ENCODE measurements at regions not wholly inside any gene's neighbourhood (a gene's known extent, or its start where the extent isn't known, plus 50 kb on each side); places are given as distances from the start of the nearest gene placed in this dataset.

GRCh38 chr10:44069573-44069972 lies 315.3 kb downstream of the CXCL12 start:
- Mint-ChIP-seq H3K4me1 (no peaks in the 10 kb centered on the region), H3K9me3 (ENCODE audit: low read depth) (no peaks in the 10 kb centered on the region), H3K27ac (no peak overlapping the region), H3K27me3 (no peaks in the 10 kb centered on the region), H3K4me3 (no peak overlapping the region), H3K36me3 (no peaks in the 10 kb centered on the region)
- CTCF ChIA-PET, result no interaction called here
- ATAC-seq (no peak), DNase-seq (no peak)

GRCh38 chr10:44068716-44069482 lies 316.0 kb downstream of the CXCL12 start:
- H3K9me3 Mint-ChIP-seq (ENCODE audit: low read depth), result no peaks in the 10 kb centered on the region
- H3K27ac Mint-ChIP-seq, result no peak overlapping the region
- no peaks in the 10 kb centered on the region for H3K36me3 Mint-ChIP-seq
- no peaks in the 10 kb centered on the region for H3K4me1 Mint-ChIP-seq
- H3K4me3 Mint-ChIP-seq, result no peak overlapping the region
- CTCF ChIA-PET, result no interaction called here
- DNase-seq (no peak), ATAC-seq (no peak)
- no peaks in the 10 kb centered on the region for H3K27me3 Mint-ChIP-seq

- DNase-seq, result no peak
- no peaks in the 10 kb centered on the region for H3K27me3 Mint-ChIP-seq
- ATAC-seq, result no peak
- no peak overlapping the region for H3K27ac Mint-ChIP-seq
- no peaks in the 10 kb centered on the region for H3K36me3 Mint-ChIP-seq
- no peaks in the 10 kb centered on the region for H3K9me3 Mint-ChIP-seq (ENCODE audit: low read depth)
- CTCF ChIA-PET, result interaction anchor here (0.8 kb wide), 1 partner anchor 378 kb away, joined by 3 read pairs; no protein-coding TSS in a partner anchor
- H3K4me1 Mint-ChIP-seq, result no peaks in the 10 kb centered on the region
- H3K4me3 Mint-ChIP-seq, result no peak overlapping the region
Measured at GRCh38 chr10:44067432-44067831, 317.5 kb downstream of the CXCL12 start.

- Mint-ChIP-seq H3K27me3 (no peaks in the 10 kb centered on the region), H3K9me3 (ENCODE audit: low read depth) (no peaks in the 10 kb centered on the region), H3K27ac (no peak overlapping the region), H3K36me3 (no peaks in the 10 kb centered on the region), H3K4me3 (no peak overlapping the region), H3K4me1 (no peaks in the 10 kb centered on the region)
- CTCF ChIA-PET, result interaction anchor here (0.8 kb wide), 1 partner anchor 377 kb away, joined by 3 read pairs; no protein-coding TSS in a partner anchor
- no peak for DNase-seq
- ATAC-seq, result no peak
Measured at GRCh38 chr10:44066527-44067255, 318.2 kb downstream of the CXCL12 start.

- CTCF ChIA-PET, result no interaction called here
- Mint-ChIP-seq H3K4me1 (no peaks in the 10 kb centered on the region), H3K4me3 (no peak overlapping the region), H3K27ac (no peak overlapping the region), H3K9me3 (ENCODE audit: low read depth) (no peaks in the 10 kb centered on the region), H3K36me3 (no peaks in the 10 kb centered on the region), H3K27me3 (peaks cover 2% of the 10 kb centered on the region)
- ATAC-seq (no peak), DNase-seq (no peak)
Measured at GRCh38 chr10:44065788-44066526, 318.9 kb downstream of the CXCL12 start.

GRCh38 chr10:44064987-44065787 lies 319.7 kb downstream of the CXCL12 start:
- ATAC-seq, result no peak
- CTCF ChIA-PET, result no interaction called here

GRCh38 chr10:44064317-44064716 lies 320.6 kb downstream of the CXCL12 start:
- H3K36me3 Mint-ChIP-seq, result no peaks in the 10 kb centered on the region
- H3K27me3 Mint-ChIP-seq, result peaks cover 3% of the 10 kb centered on the region
- CTCF ChIA-PET, result no interaction called here
- H3K4me1 Mint-ChIP-seq, result no peaks in the 10 kb centered on the region
- H3K27ac Mint-ChIP-seq, result no peak overlapping the region
- no peaks in the 10 kb centered on the region for H3K9me3 Mint-ChIP-seq (ENCODE audit: low read depth)
- DNase-seq, result no peak
- H3K4me3 Mint-ChIP-seq, result no peak overlapping the region
- no peak for ATAC-seq

More at GRCh38 chr10:44064987-44065787, 319.7 kb downstream of the CXCL12 start:
- H3K36me3 Mint-ChIP-seq, result no peaks in the 10 kb centered on the region
- H3K27me3 Mint-ChIP-seq, result peaks cover 3% of the 10 kb centered on the region
- H3K9me3 Mint-ChIP-seq (ENCODE audit: low read depth), result no peaks in the 10 kb centered on the region
- no peaks in the 10 kb centered on the region for H3K4me1 Mint-ChIP-seq
- DNase-seq, result no peak
- no peak overlapping the region for H3K27ac Mint-ChIP-seq
- H3K4me3 Mint-ChIP-seq, result no peak overlapping the region

- Mint-ChIP-seq H3K36me3 (no peaks in the 10 kb centered on the region), H3K4me1 (no peaks in the 10 kb centered on the region), H3K27ac (no peak overlapping the region), H3K4me3 (no peak overlapping the region), H3K9me3 (ENCODE audit: low read depth) (no peaks in the 10 kb centered on the region), H3K27me3 (peaks cover 6% of the 10 kb centered on the region)
- CTCF ChIA-PET, result no interaction called here
- ATAC-seq (no peak), DNase-seq (no peak)
Measured at GRCh38 chr10:44063686-44064085, 321.2 kb downstream of the CXCL12 start.

- DNase-seq (no peak), ATAC-seq (no peak)
- Mint-ChIP-seq H3K4me1 (no peaks in the 10 kb centered on the region), H3K36me3 (no peaks in the 10 kb centered on the region), H3K4me3 (no peak overlapping the region), H3K9me3 (ENCODE audit: low read depth) (no peaks in the 10 kb centered on the region), H3K27ac (no peak overlapping the region), H3K27me3 (peaks cover 6% of the 10 kb centered on the region)
- CTCF ChIA-PET, result no interaction called here
Measured at GRCh38 chr10:44060719-44061118, 324.2 kb downstream of the CXCL12 start.

GRCh38 chr10:44060221-44060620 lies 324.7 kb downstream of the CXCL12 start:
- no peaks in the 10 kb centered on the region for H3K4me1 Mint-ChIP-seq
- H3K9me3 Mint-ChIP-seq (ENCODE audit: low read depth), result no peaks in the 10 kb centered on the region
- H3K4me3 Mint-ChIP-seq, result no peak overlapping the region
- no peak for DNase-seq
- CTCF ChIA-PET, result no interaction called here
- H3K27ac Mint-ChIP-seq, result no peak overlapping the region
- peaks cover 6% of the 10 kb centered on the region for H3K27me3 Mint-ChIP-seq
- H3K36me3 Mint-ChIP-seq, result no peaks in the 10 kb centered on the region
- no peak for ATAC-seq

GRCh38 chr10:44058259-44058658 lies 326.6 kb downstream of the CXCL12 start:
- Mint-ChIP-seq H3K36me3 (no peaks in the 10 kb centered on the region), H3K27ac (no peak overlapping the region), H3K27me3 (peaks cover 6% of the 10 kb centered on the region), H3K4me1 (no peaks in the 10 kb centered on the region), H3K4me3 (no peak overlapping the region), H3K9me3 (ENCODE audit: low read depth) (no peaks in the 10 kb centered on the region)
- CTCF ChIA-PET, result no interaction called here
- ATAC-seq (no peak), DNase-seq (no peak)

GRCh38 chr10:44056967-44057805 lies 327.7 kb downstream of the CXCL12 start:
- CTCF ChIA-PET, result no interaction called here
- no peak overlapping the region for H3K4me3 Mint-ChIP-seq
- no peaks in the 10 kb centered on the region for H3K4me1 Mint-ChIP-seq
- H3K36me3 Mint-ChIP-seq, result no peaks in the 10 kb centered on the region
- H3K27me3 Mint-ChIP-seq, result peaks cover 9% of the 10 kb centered on the region
- H3K9me3 Mint-ChIP-seq (ENCODE audit: low read depth), result no peaks in the 10 kb centered on the region
- ATAC-seq (no peak), DNase-seq (no peak)
- no peak overlapping the region for H3K27ac Mint-ChIP-seq
